Activated T-cell treated with anti-CD3 and anti-CD28 coated beads, Interleukin-2, amount 50 U/mL, for 1 hour (primary cell): ENCODE measurements at regions not wholly inside any gene's neighbourhood (a gene's known extent, or its start where the extent isn't known, plus 50 kb on each side); places are given as distances from the start of the nearest gene placed in this dataset.

ENCODE experiments used
- DNase-seq: peaks from one replicate; pipeline ENCODE4 v3.0.0-alpha.2; 2020

DNA sequence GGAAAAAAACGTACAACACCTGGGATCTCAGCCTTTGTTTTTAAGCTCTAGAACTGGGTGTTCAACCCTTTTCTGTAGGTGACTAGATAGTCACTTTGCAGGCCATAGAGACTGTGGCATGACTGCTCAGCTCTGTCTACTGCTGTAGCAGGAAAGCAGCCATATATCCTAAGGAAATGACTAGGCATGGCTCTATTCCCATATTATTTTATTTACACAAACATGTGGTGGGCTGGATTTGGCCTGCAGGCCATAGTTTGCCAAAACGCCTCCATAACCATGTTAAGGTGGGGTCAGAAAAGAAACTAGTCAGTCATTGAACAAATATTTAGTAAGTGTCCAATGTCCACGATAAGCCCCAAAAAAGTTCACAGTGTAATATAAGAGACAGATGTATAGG, 452.5 kb downstream of the MCTP2 start:
- DNase-seq = no peak

DNA sequence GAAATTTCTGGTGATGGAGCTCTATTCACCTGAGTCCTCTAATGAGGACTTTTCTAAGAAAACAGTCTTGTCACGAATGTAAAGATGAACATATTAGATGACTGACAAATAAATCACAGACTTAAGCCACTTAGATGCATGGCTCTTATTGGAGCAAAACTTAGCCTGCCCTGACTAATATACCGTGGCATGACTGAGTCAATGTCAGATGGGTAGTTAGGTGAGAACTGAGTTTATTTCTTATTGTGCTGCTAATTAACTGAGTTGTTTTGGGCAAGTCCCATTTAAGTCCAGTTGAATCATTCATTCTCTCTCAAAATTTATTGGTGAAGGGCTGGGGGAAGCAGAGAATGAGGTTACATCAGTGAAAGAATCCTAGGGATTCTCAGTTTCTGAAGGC, 459.8 kb downstream of the MCTP2 start:
- DNase-seq = no peak

DNA sequence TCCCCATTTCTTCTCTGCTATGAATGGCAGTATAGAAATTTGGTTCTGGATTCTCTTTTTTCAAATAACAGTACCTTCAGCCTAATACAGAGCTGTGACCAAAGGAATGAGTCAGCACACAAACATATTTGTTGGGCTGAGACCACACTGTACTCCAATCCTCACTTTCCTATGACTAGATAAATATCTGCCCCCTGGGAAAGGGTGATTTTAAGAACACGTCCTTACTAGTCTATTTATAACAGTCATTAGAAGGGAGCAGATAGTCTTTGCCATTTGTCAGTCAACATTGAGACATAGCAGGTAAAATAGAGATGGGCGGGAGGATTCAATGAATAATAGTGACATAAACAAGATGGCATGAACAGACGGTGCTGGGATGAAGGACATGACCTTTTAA, 461.3 kb downstream of the MCTP2 start:
- no peak for DNase-seq

DNA sequence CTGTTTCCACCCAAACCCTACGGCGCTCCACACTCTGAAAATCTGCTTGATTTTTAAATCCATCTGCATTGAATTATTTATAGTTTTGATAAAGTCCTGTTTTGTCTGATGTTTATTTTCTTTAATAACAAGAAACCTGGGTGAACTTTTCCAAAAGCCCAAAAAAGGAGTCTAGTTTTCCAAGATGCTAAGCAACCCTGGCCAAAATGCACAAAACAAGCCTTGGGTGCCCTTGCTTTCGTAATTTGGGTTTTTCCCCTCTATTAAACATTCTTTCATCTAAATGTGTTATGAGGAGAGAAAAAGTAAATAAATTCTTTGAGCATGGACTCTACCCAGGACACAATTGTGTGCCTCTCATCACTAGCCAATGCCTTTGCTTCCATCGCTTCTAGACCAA, 468.9 kb downstream of the MCTP2 start:
- DNase-seq = no peak

DNA sequence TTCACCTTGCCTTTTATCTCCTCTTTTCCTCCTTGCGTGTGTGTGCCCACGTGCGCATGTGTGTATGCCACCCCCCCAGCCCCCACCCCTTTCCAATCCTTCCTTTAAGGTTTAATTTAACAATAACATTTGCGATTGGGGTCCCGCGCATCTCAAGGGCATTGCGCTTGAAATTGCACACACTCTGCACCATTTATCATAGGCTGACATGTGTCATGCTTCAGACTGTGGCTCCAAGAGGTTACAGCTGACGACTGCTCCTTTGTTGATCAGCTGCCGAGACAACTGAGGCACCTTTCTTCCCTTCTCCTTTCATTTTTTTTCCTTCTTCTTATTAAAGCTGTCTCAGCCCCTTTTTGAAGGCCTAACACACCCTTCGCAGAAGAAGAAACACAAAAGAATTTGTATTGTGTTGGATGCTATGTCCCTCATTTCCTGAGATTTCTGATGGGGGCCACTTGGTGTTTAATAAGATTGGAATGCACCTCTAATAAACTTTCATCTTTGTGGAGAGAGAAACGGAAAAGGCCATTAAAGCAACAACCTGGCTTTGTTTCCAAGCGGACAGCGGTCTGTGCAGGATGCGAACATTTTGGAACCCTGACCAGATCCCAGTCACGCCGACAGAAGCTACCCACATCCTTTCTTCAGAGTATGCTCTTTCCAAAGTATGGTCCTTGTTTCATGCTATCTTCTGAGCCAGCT, 470.1 kb downstream of the MCTP2 start:
- DNase-seq = no peak

DNA sequence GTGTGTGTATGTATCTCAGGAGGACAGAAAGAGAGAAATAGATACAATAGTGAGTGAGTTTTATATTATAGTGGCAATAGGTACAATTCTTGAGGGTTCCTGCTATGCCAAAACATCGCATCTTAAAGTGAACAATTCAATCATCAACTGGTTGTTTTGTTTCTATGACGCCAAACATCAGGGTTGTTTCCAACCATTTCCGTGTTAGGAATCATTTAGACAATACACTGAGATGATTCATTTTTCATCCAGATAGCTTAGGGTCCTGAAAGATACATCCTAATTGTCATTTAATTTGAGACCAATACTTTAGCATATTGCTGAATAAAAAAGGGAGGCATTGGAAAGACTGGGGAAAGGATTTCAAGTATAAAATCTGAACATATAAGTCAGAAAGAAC, 472.2 kb downstream of the MCTP2 start:
- no peak for DNase-seq

DNA sequence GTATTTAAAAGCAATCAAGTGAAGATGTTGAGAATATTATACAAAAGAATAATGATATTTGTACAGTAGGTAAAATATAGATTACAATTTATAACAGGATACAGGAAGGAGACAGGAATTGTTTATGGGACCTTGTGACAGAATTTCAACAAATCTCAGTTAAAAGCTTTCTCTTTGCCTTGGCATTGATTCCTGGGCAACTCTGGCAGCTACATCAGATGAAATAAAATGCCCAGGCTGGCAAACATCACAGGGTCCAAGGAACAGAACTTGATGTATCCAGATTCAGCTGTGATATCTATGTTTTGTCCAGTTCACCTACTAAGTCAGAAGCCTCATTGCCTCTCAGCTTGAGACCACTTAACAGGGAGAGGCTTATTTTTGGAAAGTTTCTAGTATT, 473.1 kb downstream of the MCTP2 start:
- no peak for DNase-seq

DNA sequence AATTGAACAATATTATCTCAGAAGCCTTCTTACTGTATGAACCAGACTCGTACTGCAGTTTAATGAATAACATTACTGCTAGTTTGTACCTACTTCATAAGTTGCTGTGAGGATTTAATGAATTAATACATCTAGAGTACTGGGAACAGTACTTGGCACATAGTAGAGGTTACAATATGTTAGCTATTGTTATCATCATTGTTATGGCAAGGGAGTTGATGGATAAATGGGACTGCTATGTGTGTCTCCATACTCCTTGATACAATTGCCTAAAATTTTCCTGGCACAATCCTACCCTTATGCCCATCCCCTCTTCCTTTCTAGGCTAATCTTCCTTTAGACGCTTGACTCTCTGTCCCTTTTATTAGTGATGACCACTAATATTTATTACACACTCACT, 473.6 kb downstream of the MCTP2 start:
- no peak for DNase-seq

DNA sequence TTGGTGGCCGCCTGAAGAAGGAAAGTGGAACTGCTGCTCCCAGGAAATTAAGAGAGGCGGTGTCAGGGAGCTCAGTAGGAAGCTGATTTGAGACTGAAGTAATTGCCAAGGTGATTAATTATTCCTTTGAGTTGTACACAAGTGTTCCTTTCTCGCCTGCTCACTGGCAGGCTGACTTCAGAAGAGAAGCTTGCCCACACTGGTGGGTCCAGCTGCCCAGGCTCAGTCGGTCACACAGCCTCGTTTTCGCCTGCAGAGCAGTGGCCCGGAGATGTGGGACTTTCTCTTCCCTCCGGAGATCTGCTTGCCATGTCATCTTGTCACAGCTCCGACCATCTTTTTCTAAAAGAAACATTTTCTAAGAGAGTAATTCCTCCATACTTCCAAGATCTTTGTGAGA, 478.0 kb downstream of the MCTP2 start:
- DNase-seq = no peak

DNA sequence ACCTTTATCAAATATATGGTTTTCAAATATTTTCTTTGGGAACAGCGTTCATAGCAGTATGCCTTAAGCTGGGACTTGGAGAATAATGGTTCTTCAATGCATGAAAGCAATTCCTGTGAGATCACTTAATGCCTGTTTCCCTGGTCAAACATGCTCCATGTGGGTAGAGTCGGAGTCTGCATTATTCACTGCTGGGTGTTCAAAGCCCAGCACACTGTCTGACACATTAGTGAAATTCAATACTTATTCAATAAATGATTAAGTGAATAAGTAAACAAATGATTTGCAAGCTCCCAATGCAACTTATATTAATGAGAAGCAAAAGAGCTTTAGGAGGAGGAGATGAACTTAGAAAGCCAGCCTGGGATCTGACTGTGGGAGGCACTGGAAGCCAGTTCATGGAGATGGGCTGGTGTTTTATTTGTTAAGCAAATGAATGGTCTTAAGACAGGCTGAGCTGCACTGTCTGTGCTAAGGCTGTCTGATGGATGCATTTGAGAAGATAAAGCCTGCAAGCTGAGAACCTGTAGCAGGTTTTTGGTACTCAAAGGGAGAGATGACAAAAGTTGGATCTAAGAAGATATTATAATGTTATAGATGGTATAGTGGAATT, 490.8 kb downstream of the MCTP2 start:
- DNase-seq = no peak

DNA sequence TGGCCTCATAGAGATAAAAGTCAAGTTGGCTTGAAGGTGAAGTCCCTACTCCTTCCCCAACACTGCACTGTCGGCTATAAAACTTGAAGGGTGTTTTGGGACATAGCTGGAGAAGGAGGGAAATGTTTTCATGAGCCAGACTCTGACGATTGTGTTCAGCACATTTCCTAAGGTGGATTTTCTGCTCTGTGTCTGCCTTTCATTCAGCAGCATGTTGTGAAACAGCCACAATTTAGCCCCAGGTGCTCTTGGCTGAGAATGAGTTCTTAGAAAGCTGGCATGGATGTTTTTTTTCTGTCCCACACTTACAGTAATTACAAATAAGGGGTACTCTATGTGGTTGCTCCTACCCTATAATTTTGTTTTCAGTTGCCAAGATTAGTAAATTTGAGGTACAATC, 492.4 kb downstream of the MCTP2 start:
- DNase-seq = no peak

DNA sequence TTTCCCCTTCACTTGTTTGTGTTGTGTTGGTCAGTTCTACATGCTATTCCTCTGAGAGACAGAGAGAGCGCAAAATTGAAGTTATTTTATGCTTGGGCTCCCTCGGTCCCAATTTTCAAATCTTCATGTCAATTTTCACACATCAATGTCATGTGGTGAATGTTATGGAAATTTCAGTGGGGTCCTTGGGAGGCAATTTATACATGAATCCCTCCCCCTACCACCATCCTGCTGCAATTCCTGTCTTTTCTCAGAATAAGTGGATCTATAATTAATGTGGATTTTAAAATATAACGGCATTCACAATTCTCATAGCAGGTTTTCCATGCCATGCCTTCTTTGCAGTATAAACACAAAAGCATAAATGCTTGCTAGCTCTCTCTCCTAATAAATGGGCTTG, 499.9 kb downstream of the MCTP2 start:
- no peak for DNase-seq

DNA sequence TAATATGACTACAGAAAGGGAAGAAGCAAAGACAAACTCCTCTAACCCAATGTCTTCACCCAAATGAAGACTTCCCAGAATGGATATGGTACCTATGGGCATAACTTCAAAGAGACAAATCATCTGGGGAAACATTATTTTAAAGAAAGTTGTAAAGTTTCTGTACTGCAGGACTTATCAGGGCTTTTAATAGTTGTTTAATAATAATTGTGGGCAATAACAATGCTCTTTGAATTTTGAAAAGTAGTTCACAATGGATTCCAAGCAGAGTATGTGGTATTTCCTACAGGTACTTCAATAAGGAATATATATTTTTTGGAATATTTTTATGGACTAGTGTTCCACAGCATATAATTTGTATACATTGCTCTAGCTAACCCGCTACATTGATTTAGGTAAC, 503.1 kb downstream of the MCTP2 start:
- no peak for DNase-seq

DNA sequence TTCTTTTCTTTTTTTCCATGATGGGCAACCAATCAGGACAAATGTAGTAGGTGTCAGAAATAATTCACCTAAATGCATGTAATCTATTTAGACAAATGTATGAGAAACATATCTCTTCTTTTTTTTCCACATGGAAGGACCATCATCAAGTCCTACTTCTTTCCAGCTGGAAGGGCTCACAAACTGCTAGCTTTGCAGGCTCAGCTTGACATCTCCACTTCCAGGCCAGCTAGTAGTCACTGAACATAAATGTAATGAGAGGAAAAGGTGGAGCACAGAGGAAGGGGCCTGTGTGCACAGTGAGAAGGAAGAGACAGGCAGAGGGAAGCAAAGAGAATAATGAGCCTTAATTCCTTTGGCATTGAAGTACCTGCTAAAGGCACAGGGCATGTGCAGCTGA, 504.9 kb downstream of the MCTP2 start:
- no peak for DNase-seq

DNA sequence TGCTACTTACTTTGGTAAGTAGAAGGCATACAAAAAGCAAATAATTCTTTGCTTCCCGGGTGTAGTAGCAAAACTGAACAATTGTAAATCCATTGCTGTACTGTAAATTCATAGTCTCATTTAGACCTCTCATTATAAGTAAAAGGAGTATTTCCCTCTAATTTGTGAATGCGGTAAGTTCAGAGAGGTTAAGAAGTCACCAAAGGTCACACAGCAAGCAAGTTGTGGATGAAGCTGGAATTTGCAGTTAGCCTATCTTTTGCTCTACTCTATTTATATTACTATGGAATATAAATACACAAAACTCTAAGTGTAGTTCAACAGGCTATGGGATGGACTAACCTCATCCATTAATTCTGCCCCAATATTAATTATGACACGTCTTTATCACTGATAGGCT, 508.3 kb downstream of the MCTP2 start:
- DNase-seq = no peak

DNA sequence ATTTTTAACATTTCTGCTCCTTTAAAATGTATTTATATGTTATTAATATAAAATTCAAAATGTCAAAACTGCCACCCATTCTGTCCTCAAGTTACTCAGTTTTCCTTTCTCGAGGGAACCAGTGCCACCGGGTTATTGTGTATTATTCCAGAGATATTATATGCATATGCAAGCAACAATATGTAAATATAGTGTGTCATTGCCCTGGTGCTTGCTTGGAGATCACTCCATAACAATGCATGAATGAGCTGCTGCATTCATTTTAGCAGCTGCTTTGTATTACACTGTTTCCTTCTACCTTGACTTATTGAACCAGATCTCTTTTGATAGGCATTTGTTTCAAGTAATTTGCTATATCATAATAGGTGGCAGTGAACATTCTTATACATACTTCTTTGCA, 509.1 kb downstream of the MCTP2 start:
- DNase-seq = no peak

DNA sequence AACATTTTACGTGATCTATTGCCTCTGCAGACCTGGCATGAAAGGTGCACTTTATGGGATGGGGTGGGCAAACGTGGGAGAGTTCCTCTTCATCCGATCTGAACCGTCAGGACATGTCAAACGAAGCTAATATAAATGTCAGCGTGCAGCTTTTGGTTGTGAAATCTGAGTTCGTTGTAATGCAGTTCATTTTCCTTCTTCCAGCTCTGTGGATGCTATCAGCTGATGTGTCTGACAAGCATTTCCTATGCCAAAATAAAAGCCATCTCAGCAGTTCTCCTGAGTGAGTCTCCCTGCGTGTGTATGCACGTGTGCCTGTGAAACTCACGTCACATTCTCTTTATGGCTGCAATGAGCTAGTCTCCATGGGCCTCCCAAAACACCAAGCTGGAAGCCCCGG, 512.3 kb downstream of the MCTP2 start:
- no peak for DNase-seq

DNA sequence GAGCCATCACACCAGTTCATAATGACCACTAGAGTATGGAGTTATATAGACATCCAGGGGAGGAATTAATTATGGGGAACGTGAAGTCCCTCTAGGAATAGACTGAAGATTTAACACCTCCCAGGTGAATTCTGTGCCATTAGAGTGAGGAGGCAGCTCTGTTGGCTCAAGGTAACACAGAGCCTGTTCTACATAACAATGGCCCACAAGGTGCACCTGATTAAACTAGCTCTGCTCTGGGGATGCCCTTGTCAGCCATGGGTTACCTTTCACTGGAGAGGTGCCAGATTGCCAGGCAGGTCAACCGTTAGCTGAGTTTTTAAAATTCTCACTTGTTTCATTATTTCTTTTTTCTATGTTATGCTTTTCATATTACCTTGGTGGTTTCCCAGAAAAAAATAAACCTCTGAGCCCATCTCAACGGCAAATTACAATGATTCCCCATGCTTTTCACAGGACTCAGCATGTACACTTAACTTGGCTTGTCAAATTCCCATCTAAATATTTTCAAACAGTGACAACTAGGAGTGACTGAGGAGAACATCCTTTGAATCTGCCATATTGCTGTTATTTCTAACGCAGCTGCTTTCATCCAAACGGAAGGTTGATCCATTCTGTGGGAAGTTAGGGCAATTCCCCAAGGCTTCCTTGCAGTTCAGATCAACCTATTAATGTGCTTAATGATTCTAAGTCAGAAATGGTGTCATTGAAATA, 512.9 kb downstream of the MCTP2 start:
- DNase-seq = no peak

DNA sequence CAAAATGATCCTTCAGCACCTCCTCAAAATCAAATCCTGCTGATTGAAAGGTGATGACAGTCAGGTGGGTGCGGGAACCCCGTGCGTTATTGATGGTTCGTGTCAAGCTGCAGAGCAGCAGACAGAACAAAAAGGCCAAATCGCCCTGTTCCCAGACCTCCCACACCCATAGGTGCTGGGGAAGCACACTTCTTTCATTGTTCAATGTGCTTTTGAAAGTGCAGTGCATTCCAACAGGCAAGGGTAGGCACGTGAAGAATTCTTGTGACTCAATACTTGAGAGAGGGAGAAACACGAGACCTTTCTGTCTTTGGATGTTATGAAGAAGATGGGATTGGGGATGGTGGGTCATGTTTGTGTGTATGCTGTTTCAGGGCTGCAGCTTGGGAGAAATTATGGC, 514.0 kb downstream of the MCTP2 start:
- no peak for DNase-seq

DNA sequence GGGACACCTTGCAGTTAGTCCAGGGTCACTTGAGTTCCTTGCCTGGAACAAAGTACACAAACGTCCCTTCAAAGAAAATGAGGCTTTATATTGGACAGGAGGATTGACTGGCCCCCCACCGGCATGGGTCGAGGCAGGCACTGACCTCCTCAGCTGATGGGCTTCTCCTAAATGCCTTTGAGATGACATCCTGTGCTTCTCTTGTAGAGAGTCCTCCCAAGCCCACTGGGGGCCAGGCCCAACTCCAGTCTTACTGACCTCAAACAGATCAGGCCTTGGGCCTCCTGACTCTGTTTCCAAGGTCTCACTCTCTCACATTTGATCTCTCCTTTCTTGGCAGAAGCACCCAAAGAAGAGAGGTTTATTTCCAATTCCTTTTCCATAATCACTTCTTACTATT, 516.1 kb downstream of the MCTP2 start:
- DNase-seq = no peak

DNA sequence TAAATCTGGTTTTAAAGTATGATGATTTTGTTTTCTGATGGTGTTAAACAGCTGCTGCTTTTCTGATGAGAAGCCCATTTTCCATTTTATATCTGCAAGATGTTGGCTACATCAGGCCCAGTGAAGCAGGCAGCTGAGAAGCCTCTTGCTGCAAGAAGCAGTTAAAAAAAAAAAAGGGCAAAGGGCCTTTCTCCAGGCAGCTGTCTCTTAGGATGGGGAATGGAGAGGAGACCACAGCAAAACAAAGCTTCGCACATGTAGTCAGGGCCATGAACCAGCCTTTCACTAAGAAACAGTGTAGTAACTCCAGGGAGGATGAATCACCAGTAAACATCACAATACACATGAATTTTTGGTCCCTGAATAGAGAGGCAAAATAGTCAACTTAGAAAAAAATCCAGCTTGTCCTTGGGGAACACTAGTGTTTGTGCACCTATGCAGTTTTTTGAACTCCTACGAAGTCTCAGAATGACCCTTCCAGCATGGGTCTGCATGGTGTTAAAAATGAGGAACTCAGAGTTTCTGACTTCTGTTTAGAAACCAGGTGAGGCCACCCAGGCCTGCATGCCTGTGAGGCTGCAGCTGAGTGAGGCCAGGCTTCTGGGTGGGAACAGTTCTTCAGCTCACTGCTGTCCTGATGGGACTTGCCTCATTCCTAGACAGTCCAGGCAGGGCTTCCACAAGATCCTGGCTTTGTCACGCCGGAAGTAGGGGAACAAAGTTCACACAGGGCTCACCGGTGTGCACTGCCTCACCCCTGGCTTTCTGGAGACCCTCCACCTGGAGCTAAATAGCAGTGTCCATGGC, 518.7 kb downstream of the MCTP2 start:
- no peak for DNase-seq

DNA sequence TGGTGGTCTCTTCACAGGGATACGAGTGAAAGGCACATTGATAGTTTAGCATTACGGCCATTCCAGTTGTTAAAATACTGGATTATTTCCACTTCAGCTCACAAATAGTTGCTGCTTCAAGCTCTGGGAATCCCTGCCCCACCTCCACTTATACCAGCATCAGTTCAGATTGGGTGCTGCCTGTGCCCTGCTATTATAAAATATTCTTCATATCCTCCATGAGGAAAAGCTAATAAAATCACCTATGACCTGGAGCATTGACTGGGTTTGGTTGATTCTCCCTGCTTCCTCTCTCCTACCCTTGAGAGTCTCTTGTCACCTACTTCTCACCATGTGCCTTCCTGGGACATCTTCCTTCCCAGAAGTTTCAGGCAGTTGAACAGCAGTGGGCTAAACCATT, 529.0 kb downstream of the MCTP2 start:
- DNase-seq = no peak

DNA sequence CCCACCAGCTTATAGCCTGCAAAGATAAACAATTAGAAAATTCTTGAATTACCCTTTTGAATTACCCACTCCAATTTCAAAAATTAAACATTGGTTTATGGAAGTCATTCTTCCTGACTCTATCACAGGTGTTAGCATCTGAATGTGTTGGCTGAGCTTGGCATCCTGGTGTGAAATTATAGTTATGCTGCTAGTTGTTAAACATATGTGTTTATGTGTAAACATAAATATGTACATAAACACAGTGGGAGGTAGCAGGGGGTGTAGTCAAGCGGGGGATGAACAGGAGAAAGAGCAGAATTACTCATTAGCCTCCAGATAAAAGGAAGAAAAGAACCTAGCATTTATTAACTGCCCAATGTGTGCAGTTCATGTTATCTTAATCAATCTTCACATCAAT, 530.2 kb downstream of the MCTP2 start:
- no peak for DNase-seq

DNA sequence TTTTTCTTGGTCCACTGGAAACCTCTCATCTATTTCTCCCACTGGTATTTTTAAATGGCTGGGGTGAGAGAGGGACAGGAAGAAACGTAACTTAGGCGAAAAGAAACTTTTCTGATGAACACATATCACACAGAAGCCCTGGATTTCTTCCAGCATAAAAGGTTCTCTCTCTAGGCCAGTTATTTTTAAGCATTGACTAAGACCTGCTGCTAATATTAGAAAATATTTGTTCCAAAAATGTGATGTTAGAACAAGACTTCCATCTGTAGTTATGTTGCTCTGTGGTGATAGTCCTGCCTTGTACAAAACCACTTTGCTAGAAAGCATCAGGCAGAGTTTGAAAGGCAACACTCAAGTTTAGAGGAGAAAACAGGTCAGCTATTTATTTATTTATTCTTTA, 537.7 kb downstream of the MCTP2 start:
- no peak for DNase-seq
